Lower lobe of right lung (tissue), 2 donors: ENCODE measurements at regions not wholly inside any gene's neighbourhood (a gene's known extent, or its start where the extent isn't known, plus 50 kb on each side); places are given as distances from the start of the nearest gene placed in this dataset.

Source experiments
- ATAC-seq, 2 donors: fragments of 200-7000 bp; cut with Tn5 transposase; one replicate each; pipeline ENCODE4 v1.9.1; 2020 to 2022; ENCODE audit warnings: mild to moderate bottlenecking in 2 of 2, moderate library complexity in 2 of 2
- DNase-seq: peaks from one replicate; pipeline ENCODE4 v3.0.0-alpha.2; 2020
- H3K27ac ChIP-seq: fragments of 200-600 bp; one replicate; pipeline ENCODE4 v1.8.0; 2022
- H3K27me3 ChIP-seq: fragments of 200-600 bp; one replicate; pipeline ENCODE4 v1.8.0; 2022; ENCODE audit warnings: low read depth
- H3K36me3 ChIP-seq: fragments of 200-600 bp; one replicate; pipeline ENCODE4 v1.8.0; 2022; ENCODE audit warnings: mild to moderate bottlenecking
- H3K4me1 ChIP-seq: fragments of 200-600 bp; one replicate; pipeline ENCODE4 v1.8.0; 2022
- H3K4me3 ChIP-seq: fragments of 200-600 bp; one replicate; pipeline ENCODE4 v1.8.0; 2022; ENCODE audit warnings: mild to moderate bottlenecking
- H3K9me3 ChIP-seq: fragments of 200-600 bp; one replicate; pipeline ENCODE4 v1.8.0; 2022
- CTCF ChIP-seq: fragments of 200-600 bp; IDR thresholded peaks from one replicate; pipeline ENCODE4 v1.8.0; 2022; ENCODE audit warnings: antibody characterized with exemption, mild to moderate bottlenecking
- intact Hi-C: fragments of 100-400 bp; cut with DNase I; formaldehyde crosslinking; loops from one replicate; pipeline ENCODE4 v1.11.0; 2022
- donor health status: DM: no; HTN: yes; CAD: no; lungs with severe emphysema.

GRCh38 chr17:77487211-77487629 lies 346.5 kb downstream of the SEC14L1 start:
- intact Hi-C loops = loop anchor here (10.0 kb wide), 1 partner anchor 52 kb away; no protein-coding TSS in a partner anchor
- DNase-seq = peak; percentile 40
- H3K27me3 ChIP-seq = no peaks in the 10 kb centered on the region
- ATAC-seq = no peak
- no peak overlapping the region for H3K4me3 ChIP-seq
- no peak for TF ChIP-seq CTCF
- no peak overlapping the region for H3K27ac ChIP-seq
- H3K4me1 ChIP-seq = peaks cover 15% of the 10 kb centered on the region
- peaks cover 68% of the 10 kb centered on the region for H3K36me3 ChIP-seq
- no peaks in the 10 kb centered on the region for H3K9me3 ChIP-seq

- Histone ChIP-seq H3K4me3 (no peak overlapping the region), H3K9me3 (no peaks in the 10 kb centered on the region), H3K27me3 (no peaks in the 10 kb centered on the region), H3K27ac (no peak overlapping the region), H3K4me1 (peaks cover 15% of the 10 kb centered on the region), H3K36me3 (peaks cover 68% of the 10 kb centered on the region)
- DNase-seq (peak; percentile 28), ATAC-seq (no peak)
- TF ChIP-seq CTCF = no peak
- intact Hi-C loops = loop anchor here (10.0 kb wide), 1 partner anchor 53 kb away; no protein-coding TSS in a partner anchor
These were observed 347.1 kb downstream of the SEC14L1 start for GRCh38 chr17:77487677-77488530.

GRCh38 chr17:77488531-77489238 lies 347.9 kb downstream of the SEC14L1 start:
- no peak for TF ChIP-seq CTCF
- intact Hi-C loops = loop anchor here (10.0 kb wide), 1 partner anchor 54 kb away; no protein-coding TSS in a partner anchor
- Histone ChIP-seq H3K27me3 (no peaks in the 10 kb centered on the region), H3K4me1 (peaks cover 15% of the 10 kb centered on the region), H3K4me3 (no peak overlapping the region), H3K36me3 (peaks cover 67% of the 10 kb centered on the region), H3K27ac (no peak overlapping the region), H3K9me3 (no peaks in the 10 kb centered on the region)
- no peak for ATAC-seq
- peak; percentile 37 for DNase-seq

- no peak for DNase-seq
- no peaks in the 10 kb centered on the region for H3K9me3 ChIP-seq
- peaks cover 19% of the 10 kb centered on the region for H3K4me1 ChIP-seq
- no peak overlapping the region for H3K27ac ChIP-seq
- intact Hi-C loops = loop anchor here (10.0 kb wide), 1 partner anchor 55 kb away; no protein-coding TSS in a partner anchor
- no peak for ATAC-seq
- no peaks in the 10 kb centered on the region for H3K27me3 ChIP-seq
- TF ChIP-seq CTCF = no peak
- peaks cover 72% of the 10 kb centered on the region for H3K36me3 ChIP-seq
- no peak overlapping the region for H3K4me3 ChIP-seq
These were observed 348.6 kb downstream of the SEC14L1 start for GRCh38 chr17:77489239-77489892.

- Histone ChIP-seq H3K9me3 (no peaks in the 10 kb centered on the region), H3K4me1 (peaks cover 24% of the 10 kb centered on the region), H3K4me3 (no peak overlapping the region), H3K36me3 (peaks cover 76% of the 10 kb centered on the region), H3K27me3 (no peaks in the 10 kb centered on the region), H3K27ac (no peak overlapping the region)
- peak; percentile 53 for DNase-seq
- ATAC-seq = peak; percentile 40 to 41
- intact Hi-C loops = loop anchor here (10.0 kb wide), 1 partner anchor 55 kb away; no protein-coding TSS in a partner anchor
- TF ChIP-seq CTCF = no peak
These were observed 349.1 kb downstream of the SEC14L1 start for GRCh38 chr17:77489893-77490255.
